Endothelial cell of umbilical vein (primary cell): ENCODE measurements at regions not wholly inside any gene's neighbourhood (a gene's known extent, or its start where the extent isn't known, plus 50 kb on each side); places are given as distances from the start of the nearest gene placed in this dataset.

Experiments used
- BruUV-seq: library from RNA; stranded (reverse); fragments of 400-500 nt; replicated peaks from 2 replicates; lab custom pipeline; 2021; lab: Mats Ljungman, UMichigan
- CTCF ChIA-PET: fragments of 300-600, 350-600 bp; sonication (Branson Sonifier 250); formaldehyde crosslinking; loops from one replicate; lab custom pipeline; 2021; ENCODE audit warnings: antibody characterized with exemption, inconsistent platforms; lab: Charles Lee
- POLR2A ChIA-PET: fragments of 300-600, 350-600 bp; sonication (Branson Sonifier 250); formaldehyde crosslinking; loops from one replicate; lab custom pipeline; 2021; ENCODE audit warnings: antibody characterized with exemption, inconsistent platforms; lab: Charles Lee
- DNase-seq: peaks from one replicate; pipeline ENCODE4 v3.0.0-alpha.2; 2011; ENCODE audit warnings: low read depth, low spot score
- FAIRE-seq: peaks from 2 replicates; lab custom pipeline; 2011; peaks lifted over from hg19 to GRCh38; lab: Jason Lieb, UNC
- H2AFZ ChIP-seq: 2 replicates; pipeline ENCODE4 v1.6.0; 2012; ENCODE audit warnings: low read depth, low read length, control low read depth, inconsistent platforms
- H3K27ac ChIP-seq: 2 replicates; pipeline ENCODE4 v1.5.1; 2011; ENCODE audit warnings: low read depth, mild to moderate bottlenecking, control low read depth, low read length, moderate library complexity; ENCODE audit not compliant: insufficient read depth
- H3K27me3 ChIP-seq, 2 experiments: 2 replicates each; pipeline versions ENCODE4 v1.6.0 to v1.6.1; 2011; ENCODE audit warnings: low read length in 2 of 2, mixed read lengths in 1 of 2; ENCODE audit not compliant: control insufficient read depth in 2 of 2, insufficient read depth in 2 of 2
- H3K36me3 ChIP-seq, 2 experiments: 2 replicates in 1 of 2; 3 replicates in 1 of 2; pipeline ENCODE4 v1.5.1; 2011; ENCODE audit warnings: low read length in 2 of 2, mild to moderate bottlenecking in 1 of 2, moderate library complexity in 1 of 2; ENCODE audit not compliant: control insufficient read depth in 2 of 2, insufficient read depth in 2 of 2; ENCODE audit errors: extremely low read depth in 1 of 2
- H3K4me1 ChIP-seq: 3 replicates; pipeline ENCODE4 v1.5.1; 2011; ENCODE audit warnings: mild to moderate bottlenecking, low read length; ENCODE audit not compliant: control insufficient read depth, insufficient read depth; ENCODE audit errors: extremely low read depth
- H3K4me2 ChIP-seq: 2 replicates; pipeline ENCODE4 v1.6.1; 2011; ENCODE audit warnings: low read length, control low read depth, mixed read lengths; ENCODE audit not compliant: insufficient read depth
- H3K4me3 ChIP-seq, 3 experiments: fragments of 200-600 bp in 1 of 3; sonication (generic), shearing (Covaris generic) in 1 of 3; replicated peaks in 1 of 3; 2 replicates each; pipeline ENCODE4 v1.5.1; 2011 to 2016; ENCODE audit warnings: control low read depth in 3 of 3, low read length in 3 of 3, mild to moderate bottlenecking in 2 of 3, inconsistent platforms in 1 of 3, low read depth in 1 of 3, moderate library complexity in 1 of 3; ENCODE audit not compliant: insufficient read depth in 1 of 3
- H3K79me2 ChIP-seq: 2 replicates; pipeline ENCODE4 v1.6.0; 2012; ENCODE audit warnings: low read length, inconsistent platforms; ENCODE audit not compliant: control insufficient read depth, insufficient read depth
- H3K9ac ChIP-seq: replicated peaks from 2 replicates; pipeline ENCODE3; 2011; ENCODE audit warnings: low read length, control low read depth; ENCODE audit not compliant: insufficient read depth; ENCODE audit errors: extremely low read depth
- H3K9me1 ChIP-seq: replicated peaks from 3 replicates; pipeline ENCODE4 v1.6.0; 2011; ENCODE audit warnings: mild to moderate bottlenecking, low read length; ENCODE audit not compliant: control insufficient read depth, insufficient read depth; ENCODE audit errors: extremely low read depth
- H3K9me3 ChIP-seq: replicated peaks from 2 replicates; pipeline ENCODE4 v1.5.1; 2012; ENCODE audit warnings: low read length, inconsistent platforms; ENCODE audit not compliant: control insufficient read depth, insufficient read depth
- H4K20me1 ChIP-seq: replicated peaks from 2 replicates; pipeline ENCODE3; 2011; ENCODE audit warnings: mild to moderate bottlenecking, low read length; ENCODE audit not compliant: control insufficient read depth, insufficient read depth; ENCODE audit errors: extremely low read depth
- CTCF ChIP-seq, 2 donors: IDR thresholded peaks; 1 replicate in 1 of 2; 2 replicates in 1 of 2; pipeline ENCODE4 v1.5.1; 2011; ENCODE audit warnings: low read length in 2 of 2, mild to moderate bottlenecking in 2 of 2, moderate library complexity in 2 of 2, control low read depth in 1 of 2, inconsistent platforms in 1 of 2, low read depth in 1 of 2; ENCODE audit not compliant: insufficient read depth in 1 of 2; ENCODE audit errors: extremely low read depth in 1 of 2
- EZH2 ChIP-seq: IDR thresholded peaks from 2 replicates; pipeline ENCODE4 v1.6.1; 2012; ENCODE audit warnings: borderline replicate concordance, low read depth, mild to moderate bottlenecking, moderate library complexity, low read length, inconsistent platforms; ENCODE audit not compliant: severe bottlenecking
- FOS ChIP-seq: IDR thresholded peaks from 2 replicates; pipeline ENCODE4 v1.6.1; 2011; ENCODE audit warnings: mild to moderate bottlenecking, low read length, moderate library complexity, borderline replicate concordance; ENCODE audit not compliant: insufficient read depth
- GATA2 ChIP-seq: IDR thresholded peaks from 2 replicates; pipeline ENCODE4 v1.7.0; 2011; ENCODE audit warnings: low read depth, mild to moderate bottlenecking, moderate library complexity, mixed read lengths, low read length; ENCODE audit not compliant: insufficient read length, insufficient read depth
- JUN ChIP-seq: IDR thresholded peaks from 2 replicates; pipeline ENCODE4 v1.6.1; 2011; ENCODE audit warnings: borderline replicate concordance, low read depth; ENCODE audit not compliant: insufficient read length, insufficient read depth
- MYC ChIP-seq: IDR thresholded peaks from one replicate; pipeline ENCODE4 v1.6.1; 2011; ENCODE audit warnings: mild to moderate bottlenecking, low read depth, low read length
- POLR2A ChIP-seq: IDR thresholded peaks from 2 replicates; pipeline ENCODE4 v1.6.1; 2012; ENCODE audit warnings: low read depth, mild to moderate bottlenecking, control low read depth, low read length
- POLR2AphosphoS5 ChIP-seq: IDR thresholded peaks from 2 replicates; pipeline ENCODE4 v1.6.1; 2012; ENCODE audit warnings: low read depth, mild to moderate bottlenecking, control low read depth, low read length, moderate library complexity; ENCODE audit not compliant: insufficient read depth
- dilution Hi-C: fragments of 300-500 bp; cut with MboI; formaldehyde crosslinking; loops from one replicate; pipeline ENCODE4 v1.15.0; 2019; ENCODE audit warnings: low sequenced_read_pairs; ENCODE audit not compliant: extremely low pct_ligation_motif_present
- intact Hi-C: fragments of 100-400 bp; cut with micrococcal nuclease; formaldehyde crosslinking; loops from one replicate; pipeline ENCODE4 v1.10.0; 2022
- TF ChIP-seq, protein P1 (sequence below): IDR thresholded peaks from 2 replicates; pipeline ENCODE4 v1.6.1; 2011; ENCODE audit not compliant: insufficient read depth, insufficient read length

DNA sequence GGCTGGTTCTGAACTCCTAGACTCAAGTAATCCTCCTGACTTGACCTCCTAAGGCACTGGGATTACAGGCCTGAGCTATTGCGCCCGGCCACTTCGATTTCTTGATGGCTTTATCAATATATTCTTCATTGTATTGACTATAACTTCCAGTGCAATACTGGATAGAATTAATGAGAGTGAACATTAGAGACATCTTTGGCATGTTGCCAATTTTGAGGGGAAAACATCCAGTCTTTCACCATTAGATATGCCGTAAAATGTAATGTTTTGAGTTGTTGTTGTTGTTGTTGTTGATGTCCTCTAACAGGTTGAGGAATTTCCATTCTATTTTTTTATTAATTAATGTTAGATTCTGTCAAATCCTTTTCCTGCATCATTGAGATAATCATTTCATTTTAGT, 578.9 kb downstream of the ZWINT start:
- ChIA-PET POLR2A (no interaction called here), CTCF (no interaction called here)
- no peak overlapping the region for H3K4me2 ChIP-seq
- H4K20me1 ChIP-seq, result no peaks in the 10 kb centered on the region
- intact Hi-C loops (no loop called here), dilution Hi-C loops (no loop called here)
- DNase-seq (no peak), FAIRE-seq (no peak)
- BruUV-seq, result no TSS peak
- no peak overlapping the region for H2AFZ ChIP-seq
- H3K27me3 ChIP-seq, result no peaks in the 10 kb centered on the region
- H3K4me1 ChIP-seq, result no peaks in the 10 kb centered on the region
- no peaks in the 10 kb centered on the region for H3K9me3 ChIP-seq
- no peaks in the 10 kb centered on the region for H3K9me1 ChIP-seq
- TF ChIP-seq EZH2 (no peak), FOS (no peak), POLR2AphosphoS5 (no peak), JUN (no peak), POLR2A (no peak), MYC (no peak), GATA2 (no peak), CTCF (IDR thresholded peaks at IDR 0.05; ENCODE audit: extremely low read depth in 1 of 2, insufficient read depth in 1 of 2, low read depth in 1 of 2, low read length in 2 of 2) (no peak)
- TF ChIP-seq, protein P1, sequence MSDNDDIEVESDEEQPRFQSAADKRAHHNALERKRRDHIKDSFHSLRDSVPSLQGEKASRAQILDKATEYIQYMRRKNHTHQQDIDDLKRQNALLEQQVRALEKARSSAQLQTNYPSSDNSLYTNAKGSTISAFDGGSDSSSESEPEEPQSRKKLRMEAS, result no peak
- H3K79me2 ChIP-seq, result no peaks in the 10 kb centered on the region
- no peak overlapping the region for H3K9ac ChIP-seq
- H3K36me3 ChIP-seq, result no peaks in the 10 kb centered on the region
- no peak overlapping the region for H3K27ac ChIP-seq
- H3K4me3 ChIP-seq, result no peak overlapping the region
